GM18519 (cell line): ENCODE measurements at regions not wholly inside any gene's neighbourhood (a gene's known extent, or its start where the extent isn't known, plus 50 kb on each side); places are given as distances from the start of the nearest gene placed in this dataset.
"Not testable (repeated sequence)": the region's sequence is repeated elsewhere in the genome, so short reads cannot be mapped to it uniquely, and the experiment has no call there.

ENCODE experiments used
- ATAC-seq: cut with Tn5 transposase; IDR thresholded peaks from one replicate; pipeline ENCODE4 v1.9.1; 2021; ENCODE audit warnings: mild to moderate bottlenecking, moderate library complexity; ENCODE audit not compliant: unreplicated experiment, low FRiP score

DNA sequence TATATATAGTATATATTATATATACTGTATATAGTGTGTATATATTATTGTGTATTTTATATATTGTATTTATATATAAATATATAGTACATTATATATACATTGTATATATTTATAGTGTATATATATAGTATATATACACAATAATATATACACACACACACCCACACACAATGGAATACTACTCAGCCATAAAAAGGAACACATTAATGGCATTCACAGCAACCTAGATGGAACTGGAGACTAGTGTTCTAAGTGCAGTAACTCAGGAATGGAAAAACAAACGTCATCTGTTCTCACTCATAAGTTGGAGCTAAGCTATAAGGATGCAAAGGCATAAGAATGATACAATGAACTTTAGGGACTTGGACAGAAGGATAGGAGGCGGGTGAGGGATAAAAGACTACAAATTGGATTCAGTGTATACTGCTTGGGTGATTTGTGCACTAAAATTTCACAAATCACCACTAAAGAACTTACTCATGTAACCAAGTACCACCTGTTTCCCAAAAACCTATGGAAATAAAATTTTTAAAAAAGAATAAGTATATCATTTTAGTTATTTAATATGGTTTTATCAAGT lies 201.9 kb upstream of the CDH11 start:
- ATAC-seq: no peak

DNA sequence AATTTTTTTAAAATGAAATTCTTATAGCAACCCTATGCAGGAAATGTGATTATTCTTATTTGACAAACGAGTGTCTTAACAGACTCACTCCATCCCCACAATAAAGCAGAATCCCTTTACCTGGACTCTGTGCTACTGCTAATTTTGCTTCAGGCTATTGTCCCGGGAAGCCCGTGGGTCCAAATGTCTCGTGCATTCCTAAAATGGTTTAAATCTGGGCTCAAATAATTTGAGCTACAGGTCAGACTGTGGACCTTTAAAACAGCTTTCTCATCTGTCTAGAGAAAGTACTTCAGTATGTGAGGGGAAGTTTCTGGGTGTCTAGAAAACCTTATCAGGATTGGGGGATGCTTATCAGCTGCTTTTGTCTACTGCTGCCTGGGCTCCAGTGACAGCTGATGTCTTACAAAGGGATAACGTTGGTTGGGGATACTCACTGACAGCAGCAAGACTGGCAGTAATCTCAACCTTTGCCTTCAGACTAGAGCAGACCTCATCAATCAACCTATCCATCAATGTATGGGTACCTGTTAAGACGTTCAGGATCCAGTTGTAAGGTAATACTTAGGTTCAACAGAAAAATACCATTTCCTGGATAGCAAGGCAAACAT lies 197.9 kb upstream of the CDH11 start:
- no peak for ATAC-seq

DNA sequence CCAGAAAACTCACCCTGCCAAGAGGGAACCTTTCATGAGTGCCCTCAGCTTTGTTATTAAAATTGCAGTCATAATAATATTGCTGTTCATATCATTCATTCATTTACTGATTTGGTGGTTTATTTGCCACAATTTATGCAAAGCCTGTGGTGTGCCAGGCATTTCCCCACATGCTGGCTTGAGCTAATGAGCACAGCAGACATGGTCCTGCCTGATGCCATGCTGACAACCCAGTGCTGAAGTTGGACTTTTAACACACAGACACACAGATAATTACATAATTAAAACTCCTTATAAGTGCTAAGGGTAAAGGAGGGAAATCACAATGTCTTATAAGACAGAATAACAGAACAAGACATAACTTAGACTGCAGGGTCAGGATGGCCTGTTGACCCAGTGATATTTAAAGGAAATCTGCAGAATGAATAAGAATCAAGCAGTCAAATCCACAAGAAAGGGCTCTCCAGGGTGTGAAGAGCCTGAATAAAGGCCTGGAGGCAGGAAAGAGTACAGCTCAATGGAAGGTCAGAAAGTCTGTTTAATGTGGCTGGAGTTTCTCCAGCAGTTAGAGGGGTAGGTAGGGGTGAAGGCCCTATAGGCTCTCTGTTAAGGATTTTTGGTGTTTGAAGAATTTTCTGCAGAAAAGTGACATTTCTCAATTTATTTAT lies 196.9 kb upstream of the CDH11 start:
- ATAC-seq: no peak

DNA sequence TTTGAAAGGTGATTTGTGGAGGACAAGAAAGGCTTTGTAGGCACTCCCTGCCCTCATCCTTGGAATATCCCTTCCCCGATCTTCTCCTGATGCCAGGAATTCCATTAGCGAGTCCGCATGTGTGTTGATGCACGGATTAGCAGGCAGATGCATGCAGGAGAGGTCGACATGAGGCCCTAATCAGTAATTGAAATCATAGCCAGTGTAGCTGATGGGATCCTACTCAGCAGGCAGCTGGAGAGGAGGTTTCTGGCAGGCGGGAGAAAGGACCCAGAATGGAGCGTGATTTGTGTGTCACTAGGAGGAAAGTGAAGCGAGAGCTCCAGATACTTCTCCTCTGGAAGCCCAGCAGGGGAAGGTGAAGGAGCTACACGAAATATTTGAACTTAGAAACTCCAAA lies 196.3 kb upstream of the CDH11 start:
- no peak for ATAC-seq

DNA sequence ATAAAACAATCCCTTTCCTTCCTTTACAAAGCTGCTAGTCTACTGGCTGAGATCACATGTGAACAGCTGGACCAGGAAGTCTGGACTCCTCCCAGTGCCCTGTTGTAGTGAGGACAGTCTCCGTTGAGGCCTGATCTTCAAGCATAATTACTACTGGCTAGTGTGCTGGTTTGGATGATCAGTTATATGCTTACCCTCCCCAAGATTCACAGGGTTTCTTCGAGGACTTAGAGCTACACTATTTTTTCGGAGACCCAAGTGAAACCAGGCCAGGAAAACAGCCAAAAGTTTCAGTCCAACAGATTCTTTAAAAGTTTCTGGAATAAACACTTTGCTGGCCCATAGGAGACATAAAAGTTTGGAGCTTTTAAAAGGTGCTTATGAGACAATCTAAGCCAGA lies 194.9 kb upstream of the CDH11 start:
- no peak for ATAC-seq

DNA sequence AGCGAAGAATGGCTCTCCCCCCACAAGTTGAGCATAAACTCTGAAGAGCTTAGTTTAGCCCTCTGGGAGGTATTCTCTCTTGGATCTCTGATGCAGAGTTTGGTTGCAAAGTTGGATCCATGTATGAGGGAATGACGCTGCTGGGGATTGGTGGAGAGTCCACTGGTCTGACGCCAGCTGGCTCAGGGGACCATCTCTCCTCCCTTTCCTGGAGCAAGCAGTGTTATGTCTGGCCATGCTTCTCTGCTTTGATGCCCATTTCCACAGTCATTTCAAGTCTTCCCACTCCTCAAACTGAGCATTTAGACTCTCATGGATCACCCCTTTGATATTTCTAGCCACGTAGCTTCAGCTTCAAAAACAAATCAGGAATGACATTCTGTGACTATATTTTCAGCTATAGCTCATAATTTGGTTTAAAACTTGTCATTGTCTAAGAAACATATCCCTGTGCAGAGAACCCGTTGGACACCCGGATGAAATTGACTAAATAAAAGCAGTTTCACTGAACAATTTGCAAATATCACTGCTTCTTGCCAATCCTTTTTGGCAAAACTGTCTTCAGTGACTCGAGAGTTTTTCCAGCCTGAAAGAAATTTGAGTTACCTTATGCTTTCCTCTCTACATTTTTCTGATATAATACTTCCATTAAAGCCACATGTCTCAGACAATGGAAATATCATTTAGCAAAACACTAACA lies 193.4 kb upstream of the CDH11 start:
- ATAC-seq: no peak

DNA sequence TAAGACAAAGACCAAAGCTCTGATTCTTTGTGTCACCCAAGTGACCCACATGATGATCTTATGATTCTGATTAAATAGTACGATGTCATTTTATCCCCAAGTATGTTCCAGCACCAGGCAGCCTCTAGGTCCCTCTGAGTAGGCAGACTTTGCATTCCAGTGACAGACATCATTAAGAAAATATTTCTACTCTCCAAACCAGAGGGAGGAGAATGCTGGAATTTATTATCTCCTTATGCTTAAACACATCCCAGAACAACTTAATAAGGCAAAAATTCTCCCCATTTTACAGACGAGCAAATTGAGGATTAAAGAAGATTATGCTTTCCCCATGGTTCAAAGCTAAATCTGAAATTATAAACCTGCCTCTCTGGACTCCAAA lies 192.8 kb upstream of the CDH11 start:
- no peak for ATAC-seq

DNA sequence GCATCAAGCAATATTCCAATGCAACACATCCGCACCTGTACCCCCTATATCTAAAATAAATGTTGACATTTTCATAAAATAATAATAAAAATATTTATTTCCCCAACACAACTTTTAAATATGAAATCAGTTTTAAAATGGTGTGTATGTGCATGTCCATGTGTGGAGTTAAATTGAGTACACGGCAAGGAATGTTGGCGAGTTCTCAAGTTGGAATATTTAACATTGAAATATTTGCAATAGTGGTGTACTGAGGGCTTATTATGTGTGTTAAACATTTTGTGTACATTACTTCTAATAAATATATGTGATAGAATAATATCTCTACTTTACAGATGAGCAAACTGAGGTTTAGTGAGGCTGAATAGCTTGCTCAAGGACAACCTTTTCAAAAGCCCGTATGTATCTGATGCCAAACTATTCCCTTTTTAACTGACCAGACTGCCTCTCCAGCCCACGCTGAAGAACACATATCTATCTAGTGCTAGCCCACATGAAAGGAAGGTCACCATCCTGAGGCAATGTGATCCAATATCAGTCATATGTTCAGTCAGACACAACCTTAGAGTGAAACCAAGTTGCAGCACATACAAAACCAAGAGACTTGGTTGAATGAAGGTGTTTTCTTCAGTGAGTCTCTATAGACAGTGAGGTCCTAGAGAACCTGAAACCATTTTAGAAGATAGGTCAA lies 192.2 kb upstream of the CDH11 start:
- ATAC-seq: no peak

DNA sequence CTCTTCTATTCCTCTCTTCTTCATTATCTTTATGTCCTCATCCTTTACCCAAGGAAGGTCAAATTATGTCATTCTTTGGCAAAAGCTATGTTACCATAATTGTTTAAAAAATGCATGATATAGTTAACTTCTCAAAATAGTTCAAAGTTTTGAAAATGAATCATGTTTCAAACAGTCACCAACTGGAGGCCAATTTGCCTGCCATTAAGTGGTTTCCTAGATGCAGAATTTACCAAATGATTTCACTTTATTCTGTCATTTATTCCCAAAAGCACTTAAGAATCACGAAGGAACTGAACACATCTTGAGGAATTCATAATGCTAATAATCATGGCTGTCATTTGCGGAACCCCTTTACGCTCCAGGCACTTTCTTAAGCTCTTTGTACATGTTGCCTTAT lies 190.9 kb upstream of the CDH11 start:
- ATAC-seq: no peak

DNA sequence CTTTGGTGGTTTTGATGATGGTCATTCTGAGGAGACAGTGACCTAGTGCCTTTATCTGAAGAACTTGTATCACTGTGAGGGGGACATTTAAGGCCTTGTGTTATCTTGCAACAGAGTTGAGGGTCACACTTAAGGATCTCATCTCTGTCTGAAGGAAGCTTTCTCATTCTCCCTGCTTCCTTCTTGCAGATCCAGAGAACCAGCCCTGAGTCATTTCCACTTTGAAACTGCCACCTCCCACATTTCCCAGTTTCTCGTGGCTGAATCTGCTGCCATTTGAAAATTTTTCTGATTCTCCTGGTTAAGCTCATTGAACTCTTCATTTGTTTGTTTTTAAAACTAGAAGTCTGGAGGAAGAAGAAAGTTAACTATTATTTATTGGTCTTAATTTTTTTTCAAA lies 190.2 kb upstream of the CDH11 start:
- ATAC-seq: no peak

DNA sequence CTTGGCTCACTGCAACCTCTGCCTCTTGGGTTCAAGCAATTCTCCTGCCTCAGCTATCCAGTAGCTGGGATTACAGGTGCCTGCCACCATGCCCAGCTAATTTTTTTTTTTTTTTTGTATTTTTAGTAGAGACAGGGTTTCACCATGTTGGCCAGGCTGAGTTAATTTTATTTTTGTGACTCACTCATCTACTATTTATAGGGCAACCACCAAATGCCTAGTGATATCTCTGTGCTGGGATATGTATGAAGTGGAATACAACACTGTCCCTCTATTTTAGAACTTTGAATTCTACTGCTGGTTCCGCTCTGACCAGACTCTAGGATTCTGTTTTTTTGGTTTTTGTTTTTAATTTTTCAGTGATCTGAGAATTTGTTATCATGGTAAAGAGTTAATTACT lies 188.6 kb upstream of the CDH11 start:
- not testable (repeated sequence) for ATAC-seq

DNA sequence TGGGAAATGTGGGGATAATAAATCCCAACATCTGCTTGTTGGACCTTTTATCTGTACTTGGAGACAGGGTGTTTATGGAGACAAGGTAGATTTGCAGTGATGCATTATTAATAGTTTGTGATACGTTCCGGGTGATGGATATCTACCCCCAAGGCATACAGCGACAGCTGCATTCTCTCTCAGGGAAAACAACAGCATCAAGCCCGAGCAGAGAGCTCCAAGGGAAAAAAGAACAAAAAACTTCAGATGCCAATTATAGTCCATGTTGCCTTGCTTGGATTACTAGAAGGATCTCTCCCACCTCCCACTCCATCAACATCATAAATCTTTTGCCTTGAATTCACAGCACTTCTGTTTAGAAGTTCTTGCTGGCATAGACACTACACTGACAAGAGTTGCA lies 187.5 kb upstream of the CDH11 start:
- ATAC-seq: no peak

DNA sequence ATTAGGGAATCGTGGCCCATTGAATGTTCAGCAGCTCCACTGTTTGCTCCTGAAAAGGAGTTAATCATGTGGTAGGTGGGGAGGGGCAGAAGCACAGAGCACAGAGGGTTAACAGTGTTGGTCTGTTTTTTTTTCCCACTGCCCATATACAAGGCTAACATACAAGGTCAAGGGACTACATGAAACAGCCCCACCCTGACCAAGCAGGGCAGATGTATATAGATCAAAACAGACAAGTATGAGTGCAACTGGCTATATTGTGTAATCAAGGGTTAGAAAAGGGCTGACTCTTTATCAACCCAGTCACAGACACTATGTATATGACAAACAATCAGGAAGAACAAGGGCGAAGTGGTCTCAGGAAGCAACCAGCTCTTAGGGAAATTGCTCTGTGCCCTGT lies 186.6 kb upstream of the CDH11 start:
- no peak for ATAC-seq

DNA sequence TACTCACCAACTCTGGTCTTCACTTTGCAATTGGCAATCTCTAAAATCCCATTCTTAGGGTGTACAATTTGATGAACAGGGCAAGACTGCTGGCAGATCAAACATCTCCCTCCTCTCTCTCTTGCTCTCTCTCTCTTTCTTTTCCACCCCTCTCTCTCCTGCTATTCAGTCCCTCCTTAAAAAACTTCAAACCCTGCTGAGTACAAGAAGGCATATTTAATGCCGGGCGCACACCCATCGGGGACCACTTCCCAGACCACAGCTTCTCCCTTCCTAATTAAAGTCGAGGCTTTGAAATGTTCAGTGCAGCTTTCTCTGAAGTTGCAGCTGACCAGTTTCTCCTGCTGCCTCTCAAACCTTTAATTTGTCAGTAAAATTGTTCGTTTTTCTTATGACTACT lies 185.4 kb upstream of the CDH11 start:
- no peak for ATAC-seq

DNA sequence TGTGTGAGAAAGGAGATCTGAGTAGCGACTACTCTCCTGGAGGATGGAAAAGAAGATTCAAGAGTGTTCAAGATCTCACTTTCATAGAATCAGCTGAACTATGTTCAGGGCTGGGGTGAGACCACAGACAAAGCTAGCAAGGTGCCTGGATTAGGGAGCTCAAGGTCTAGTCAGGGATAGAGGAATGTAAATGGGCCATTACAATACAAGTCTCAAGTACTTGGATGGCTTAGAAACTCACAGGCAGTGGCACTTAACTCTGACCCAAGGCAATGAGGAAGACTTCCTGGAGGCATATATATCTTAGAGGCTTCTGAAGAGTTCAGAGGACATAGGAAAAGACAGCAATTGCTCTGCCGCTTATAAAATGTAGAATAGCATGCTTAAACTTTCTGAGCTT lies 184.9 kb upstream of the CDH11 start:
- ATAC-seq: no peak

DNA sequence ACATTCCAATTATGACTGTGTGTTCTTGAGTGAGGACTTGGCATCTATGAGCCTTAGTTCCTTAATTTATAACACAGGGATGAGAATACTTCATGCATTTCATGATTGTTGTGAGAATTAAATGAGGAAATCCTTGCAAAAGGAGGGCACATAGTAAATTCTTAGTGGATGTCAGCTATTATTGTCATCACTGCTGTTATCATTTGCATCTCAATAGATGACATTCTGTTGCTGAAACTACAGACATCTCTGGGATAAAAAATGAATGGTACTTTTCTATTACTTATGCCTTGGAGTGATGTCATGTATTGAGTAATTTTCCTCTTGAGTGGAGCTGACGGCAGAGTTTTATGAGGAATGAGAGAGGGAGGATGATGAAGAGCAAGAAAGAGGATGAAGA lies 184.4 kb upstream of the CDH11 start:
- ATAC-seq: no peak

DNA sequence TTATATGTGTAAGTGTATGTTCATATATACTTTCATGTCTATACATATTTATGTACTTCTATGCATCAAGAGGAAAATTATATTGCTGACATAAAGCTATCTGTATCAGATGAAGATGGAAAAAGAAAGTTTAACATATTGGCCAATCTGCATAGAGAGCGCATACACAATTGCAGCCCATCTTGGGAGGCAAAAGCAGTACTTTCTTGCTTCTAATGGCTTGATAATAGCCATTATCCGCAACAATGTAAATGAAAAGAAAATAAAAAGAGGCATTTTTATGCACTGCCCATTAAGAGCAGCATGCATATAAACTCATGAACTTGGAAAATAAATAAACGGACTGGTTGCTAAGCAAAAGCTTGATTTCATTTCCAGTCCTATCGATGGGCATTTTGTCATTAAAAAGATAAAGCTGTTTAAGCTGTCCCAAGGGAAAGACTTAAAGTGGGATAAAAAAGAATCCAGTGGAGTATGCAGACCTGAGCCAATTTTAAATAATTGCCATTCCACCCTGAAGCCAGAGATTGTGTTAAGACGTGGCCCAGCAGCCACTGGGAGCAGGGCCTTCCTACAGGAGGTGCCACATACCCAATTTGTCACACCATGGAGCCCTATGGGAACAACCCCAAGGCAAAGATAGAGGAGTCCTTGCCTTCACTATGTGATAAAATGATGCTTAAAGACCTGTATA lies 183.6 kb upstream of the CDH11 start:
- no peak for ATAC-seq

DNA sequence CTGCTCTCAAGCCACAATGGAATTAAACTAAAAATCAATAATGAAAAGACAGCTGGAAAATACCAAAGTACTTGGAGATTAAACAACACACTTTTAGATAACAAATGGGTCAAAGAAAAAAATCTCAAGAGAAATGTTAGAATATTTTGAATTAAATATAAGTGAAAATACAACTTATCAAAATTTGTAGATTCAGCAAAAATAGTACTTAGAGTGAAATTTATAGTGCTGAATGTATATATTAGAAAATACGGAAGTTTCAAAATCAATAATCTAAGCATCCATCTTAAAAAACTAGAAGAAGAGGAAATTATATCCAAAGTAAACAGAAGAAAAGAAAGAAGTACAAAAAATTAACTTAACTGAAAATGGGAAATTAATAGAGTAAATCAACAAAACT lies 179.2 kb upstream of the CDH11 start:
- no peak for ATAC-seq

DNA sequence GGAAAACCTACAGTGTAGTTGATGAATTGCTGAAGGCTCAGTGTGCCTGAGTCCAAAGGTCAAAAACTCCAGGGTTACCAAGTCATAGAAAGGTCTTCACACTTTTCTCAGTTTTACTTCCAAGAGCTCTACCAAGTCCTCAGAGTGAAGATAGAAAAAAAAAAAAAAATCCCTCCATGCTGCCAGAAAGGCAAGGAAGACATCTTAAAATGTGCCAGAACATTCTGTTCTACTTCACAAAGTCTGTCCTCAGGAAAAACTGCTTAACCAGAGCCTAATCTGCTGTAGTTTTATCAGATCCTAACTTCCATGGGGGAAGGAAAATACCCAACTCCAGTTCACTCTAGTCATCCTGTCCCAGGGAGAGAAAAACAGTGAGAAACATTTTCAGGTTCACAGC lies 175.6 kb upstream of the CDH11 start:
- no peak for ATAC-seq

DNA sequence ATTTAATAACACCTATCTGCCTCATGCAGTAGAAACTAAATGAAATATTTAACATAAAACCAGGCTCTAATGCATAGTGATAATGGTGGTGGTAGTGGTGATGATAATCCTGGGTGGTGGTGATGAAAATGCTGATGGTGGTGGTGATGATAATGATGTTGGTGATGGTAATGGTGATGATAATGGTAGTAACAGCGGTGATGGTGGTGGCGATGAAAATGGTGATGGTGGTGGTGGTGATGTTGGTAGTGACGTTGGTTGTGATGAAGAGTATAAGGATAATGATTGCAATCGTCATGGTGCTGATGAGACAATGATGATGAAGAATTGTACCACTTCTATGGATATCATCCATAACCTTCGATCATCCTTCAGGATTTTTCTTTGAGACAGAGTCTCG lies 173.7 kb upstream of the CDH11 start:
- no peak for ATAC-seq

DNA sequence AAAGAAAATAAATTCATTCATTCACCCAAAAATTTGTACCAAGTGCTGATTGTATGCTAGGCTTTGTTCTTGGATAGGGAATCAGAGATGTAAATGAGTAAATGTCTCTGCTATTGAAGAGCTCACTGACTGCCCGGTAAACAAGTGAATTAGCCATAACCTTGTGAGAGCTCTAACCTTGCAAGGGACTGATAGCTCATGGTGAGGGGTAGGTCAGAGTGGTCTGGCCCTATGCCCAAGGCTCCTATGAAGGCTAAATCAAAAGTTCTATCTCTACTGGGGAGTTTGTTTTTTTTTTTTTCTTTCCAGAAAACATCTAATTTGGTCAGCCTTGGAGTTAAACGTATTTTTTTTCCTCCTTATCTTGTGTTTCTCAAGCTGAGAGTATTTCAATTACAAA lies 172.8 kb upstream of the CDH11 start:
- ATAC-seq: no peak
